ENCODE measurements at regions not wholly inside any gene's neighbourhood (a gene's known extent, or its start where the extent isn't known, plus 50 kb on each side); places are given as distances from the start of the nearest gene placed in this dataset.

DNA sequence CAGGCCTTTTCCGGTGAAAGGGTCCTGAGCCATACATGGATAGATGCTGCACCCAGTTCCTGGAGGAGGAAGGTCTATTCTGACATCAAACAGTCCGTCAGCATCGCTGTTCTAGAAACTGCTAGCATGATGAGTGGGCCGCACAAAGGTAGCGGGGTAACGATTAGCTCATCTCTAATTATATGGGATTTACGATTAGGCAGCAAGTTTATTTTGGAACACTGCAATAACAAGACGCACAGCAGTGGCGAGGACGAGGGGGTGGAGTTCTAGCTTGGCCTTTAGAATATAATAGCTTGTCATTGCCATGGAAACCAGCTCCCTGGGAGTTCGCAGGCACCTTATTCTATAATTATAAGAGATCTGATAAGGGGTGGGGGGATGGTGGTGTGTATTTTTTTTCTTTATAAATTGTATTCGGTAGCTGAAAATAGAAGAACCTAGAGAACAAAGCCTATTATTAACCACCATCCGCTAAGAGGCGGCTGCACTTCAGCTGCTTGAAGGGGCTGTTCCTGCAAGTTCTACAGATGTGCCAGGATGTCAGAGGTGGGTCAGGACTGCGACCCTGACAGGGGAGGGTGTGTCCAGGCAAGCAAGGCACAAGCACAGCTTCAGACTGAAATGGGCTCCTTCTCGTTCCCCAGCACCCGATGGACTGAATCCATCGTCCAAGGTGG, 311.0 kb downstream of the AGTPBP1 start:
- TF ChIP-seq, protein P1, sequence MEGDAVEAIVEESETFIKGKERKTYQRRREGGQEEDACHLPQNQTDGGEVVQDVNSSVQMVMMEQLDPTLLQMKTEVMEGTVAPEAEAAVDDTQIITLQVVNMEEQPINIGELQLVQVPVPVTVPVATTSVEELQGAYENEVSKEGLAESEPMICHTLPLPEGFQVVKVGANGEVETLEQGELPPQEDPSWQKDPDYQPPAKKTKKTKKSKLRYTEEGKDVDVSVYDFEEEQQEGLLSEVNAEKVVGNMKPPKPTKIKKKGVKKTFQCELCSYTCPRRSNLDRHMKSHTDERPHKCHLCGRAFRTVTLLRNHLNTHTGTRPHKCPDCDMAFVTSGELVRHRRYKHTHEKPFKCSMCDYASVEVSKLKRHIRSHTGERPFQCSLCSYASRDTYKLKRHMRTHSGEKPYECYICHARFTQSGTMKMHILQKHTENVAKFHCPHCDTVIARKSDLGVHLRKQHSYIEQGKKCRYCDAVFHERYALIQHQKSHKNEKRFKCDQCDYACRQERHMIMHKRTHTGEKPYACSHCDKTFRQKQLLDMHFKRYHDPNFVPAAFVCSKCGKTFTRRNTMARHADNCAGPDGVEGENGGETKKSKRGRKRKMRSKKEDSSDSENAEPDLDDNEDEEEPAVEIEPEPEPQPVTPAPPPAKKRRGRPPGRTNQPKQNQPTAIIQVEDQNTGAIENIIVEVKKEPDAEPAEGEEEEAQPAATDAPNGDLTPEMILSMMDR (IDR thresholded peaks at IDR 0.05): no peak
- TF ChIP-seq POLR2AphosphoS5 (IDR thresholded peaks at IDR 0.05) (no peak), EP300 (IDR thresholded peaks at IDR 0.05) (no peak), POLR2A (IDR thresholded peaks at IDR 0.05) (no peak)
